Naive thymus-derived CD4-positive, alpha-beta T cell (primary cell): ENCODE measurements at regions not wholly inside any gene's neighbourhood (a gene's known extent, or its start where the extent isn't known, plus 50 kb on each side); places are given as distances from the start of the nearest gene placed in this dataset.

Source experiments
- ATAC-seq: fragments of 150-1000 bp; cut with Tn5 transposase; 2 replicates; pipeline ENCODE4 v1.10.0; 2021; ENCODE audit warnings: mild to moderate bottlenecking, moderate library complexity
- CTCF ChIA-PET: fragments of 350-600 bp; sonication (Branson Sonifier 250); formaldehyde crosslinking; loops from one replicate; lab custom pipeline; 2021; ENCODE audit warnings: antibody characterized with exemption; lab: Charles Lee
- POLR2A ChIA-PET: fragments of 350-600 bp; sonication (Branson Sonifier 250); formaldehyde crosslinking; loops from one replicate; lab custom pipeline; 2021; ENCODE audit warnings: antibody characterized with exemption, inconsistent platforms; lab: Charles Lee
- DNase-seq, 9 donors: peaks; one replicate each; pipeline versions ENCODE4 v3.0.0 to v3.0.0-alpha.2; 2020 to 2022; ENCODE audit warnings: mixed read lengths in 1 of 9
- H3K27ac ChIP-seq: one replicate; pipeline ENCODE4 v1.7.0; 2013; ENCODE audit warnings: mild to moderate bottlenecking, low read depth, low read length, moderate library complexity
- H3K27me3 ChIP-seq, 2 donors: one replicate each; pipeline ENCODE4 v1.7.0; 2013; ENCODE audit warnings: low read length in 2 of 2, mild to moderate bottlenecking in 2 of 2, moderate library complexity in 2 of 2; ENCODE audit not compliant: control insufficient read depth in 2 of 2, insufficient read depth in 2 of 2
- H3K36me3 ChIP-seq, 3 experiments: 1 replicate in 2 of 3; 2 replicates in 1 of 3; pipeline ENCODE4 v1.7.0; 2013; ENCODE audit warnings: low read length in 3 of 3, mild to moderate bottlenecking in 3 of 3, moderate library complexity in 1 of 3; ENCODE audit not compliant: insufficient read depth in 3 of 3, control insufficient read depth in 2 of 3
- H3K4me1 ChIP-seq, 2 donors: one replicate each; pipeline ENCODE4 v1.7.0; 2013; ENCODE audit warnings: low read length in 2 of 2, mild to moderate bottlenecking in 2 of 2, moderate library complexity in 1 of 2; ENCODE audit not compliant: control insufficient read depth in 2 of 2, insufficient read depth in 2 of 2
- H3K4me3 ChIP-seq: 2 replicates; pipeline ENCODE4 v1.7.0; 2013; ENCODE audit warnings: mild to moderate bottlenecking, low read length
- H3K9me3 ChIP-seq, 3 experiments: 1 replicate in 2 of 3; 2 replicates in 1 of 3; pipeline ENCODE4 v1.7.0; 2013; ENCODE audit warnings: low read length in 3 of 3; ENCODE audit not compliant: control insufficient read depth in 2 of 3
- H3K27ac Mint-ChIP-seq, 9 donors: one replicate each; pipeline ENCODE4 v1.8.0; 2020 to 2022; ENCODE audit warnings: mixed read lengths in 9 of 9, mild to moderate bottlenecking in 8 of 9, moderate library complexity in 5 of 9, inconsistent platforms in 2 of 9
- H3K27me3 Mint-ChIP-seq, 5 donors: one replicate each; pipeline ENCODE4 v1.8.0; 2021 to 2022; ENCODE audit warnings: mixed read lengths in 5 of 5, mild to moderate bottlenecking in 1 of 5
- H3K36me3 Mint-ChIP-seq, 5 donors: one replicate each; pipeline ENCODE4 v1.8.0; 2020 to 2022; ENCODE audit warnings: mixed read lengths in 5 of 5, mild to moderate bottlenecking in 3 of 5, inconsistent platforms in 1 of 5
- H3K4me1 Mint-ChIP-seq, 7 donors: one replicate each; pipeline ENCODE4 v1.8.0; 2020 to 2022; ENCODE audit warnings: mixed read lengths in 7 of 7, mild to moderate bottlenecking in 3 of 7, inconsistent platforms in 1 of 7
- H3K4me3 Mint-ChIP-seq, 10 donors: one replicate each; pipeline ENCODE4 v1.8.0; 2020 to 2022; ENCODE audit warnings: mild to moderate bottlenecking in 10 of 10, mixed read lengths in 10 of 10, moderate library complexity in 6 of 10, inconsistent platforms in 2 of 10
- H3K9me3 Mint-ChIP-seq, 11 donors: one replicate each; pipeline ENCODE4 v1.8.0; 2020 to 2022; ENCODE audit warnings: mixed read lengths in 11 of 11, mild to moderate bottlenecking in 4 of 11, inconsistent platforms in 1 of 11, moderate library complexity in 1 of 11
- intact Hi-C, 2 donors: fragments of 100-400 bp; cut with micrococcal nuclease; formaldehyde crosslinking; loops; one replicate each; pipeline ENCODE4 v1.15.1; 2023

DNA sequence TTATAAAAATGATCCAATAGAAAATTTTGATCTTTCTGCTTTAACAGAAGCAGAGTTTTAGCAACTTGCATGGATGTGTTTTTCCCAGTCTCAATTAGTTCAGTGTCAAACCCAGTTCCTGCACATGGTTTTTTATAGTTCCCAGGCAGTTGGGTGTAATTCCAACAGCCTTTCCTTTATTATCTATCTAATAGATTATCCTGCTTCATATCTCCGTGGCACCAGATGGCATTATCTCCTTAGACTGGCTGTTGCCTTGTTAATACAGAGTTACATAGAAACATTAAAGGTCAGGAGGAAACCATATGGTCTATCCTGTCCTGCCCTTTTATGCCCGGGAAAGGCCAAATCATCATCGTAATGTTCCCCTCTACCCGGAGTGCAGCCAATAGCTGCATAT lies 400.9 kb upstream of the SMIM21 start:
- Mint-ChIP-seq H3K9me3 (peaks cover 0 to 5% (median 0%) of the 10 kb centered on the region in 11 donors), H3K4me1 (no peaks in the 10 kb centered on the region), H3K4me3 (no peak overlapping the region), H3K27me3 (peaks cover 0 to 12% (median 0%) of the 10 kb centered on the region in 5 donors), H3K36me3 (no peaks in the 10 kb centered on the region), H3K27ac (no peak overlapping the region)
- no peaks in the 10 kb centered on the region for H3K9me3 ChIP-seq
- POLR2A ChIA-PET: no interaction called here
- intact Hi-C loops: no loop called here
- CTCF ChIA-PET: no interaction called here
- H3K4me3 ChIP-seq: no peak overlapping the region
- H3K27me3 ChIP-seq: no peaks in the 10 kb centered on the region
- no peaks in the 10 kb centered on the region for H3K36me3 ChIP-seq
- no peak overlapping the region for H3K27ac ChIP-seq
- DNase-seq: no peak
- no peaks in the 10 kb centered on the region for H3K4me1 ChIP-seq
- ATAC-seq: no peak

DNA sequence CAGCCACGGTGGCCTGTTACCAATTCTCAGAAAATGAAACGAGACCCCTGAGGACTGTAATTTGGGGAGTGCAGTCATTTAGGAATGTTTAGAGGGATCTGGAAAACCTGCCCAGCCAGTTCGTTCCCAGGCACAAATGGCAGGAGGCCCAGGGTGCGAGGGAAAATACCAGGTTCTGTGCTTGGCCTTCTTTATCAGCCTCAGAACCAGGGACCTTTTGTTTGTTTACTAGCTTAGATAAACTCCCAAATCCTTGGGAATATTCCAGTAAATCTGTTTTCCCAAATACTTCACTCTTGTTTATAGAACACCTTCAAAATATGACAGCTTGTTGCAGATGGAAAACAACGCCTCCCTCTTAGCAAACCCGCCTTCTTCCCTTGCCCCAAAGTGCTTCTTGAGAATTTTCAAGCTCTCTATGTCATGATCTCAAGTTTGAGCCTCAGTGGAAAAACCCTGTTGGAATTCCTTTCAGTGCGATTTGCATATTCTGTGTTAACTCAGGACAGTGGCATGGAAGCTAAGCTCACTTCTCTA lies 400.3 kb upstream of the SMIM21 start:
- no peak overlapping the region for H3K27ac ChIP-seq
- Mint-ChIP-seq H3K4me3 (no peak overlapping the region), H3K36me3 (no peaks in the 10 kb centered on the region), H3K9me3 (peaks cover 0 to 5% (median 0%) of the 10 kb centered on the region in 11 donors), H3K4me1 (no peaks in the 10 kb centered on the region), H3K27ac (no peak overlapping the region), H3K27me3 (peaks cover 0 to 12% (median 0%) of the 10 kb centered on the region in 5 donors)
- DNase-seq (no peak), ATAC-seq (no peak)
- no peak overlapping the region for H3K4me3 ChIP-seq
- intact Hi-C loops: no loop called here
- H3K9me3 ChIP-seq: no peaks in the 10 kb centered on the region
- no peaks in the 10 kb centered on the region for H3K36me3 ChIP-seq
- H3K4me1 ChIP-seq: no peaks in the 10 kb centered on the region
- CTCF ChIA-PET: no interaction called here
- H3K27me3 ChIP-seq: no peaks in the 10 kb centered on the region
- POLR2A ChIA-PET: no interaction called here

DNA sequence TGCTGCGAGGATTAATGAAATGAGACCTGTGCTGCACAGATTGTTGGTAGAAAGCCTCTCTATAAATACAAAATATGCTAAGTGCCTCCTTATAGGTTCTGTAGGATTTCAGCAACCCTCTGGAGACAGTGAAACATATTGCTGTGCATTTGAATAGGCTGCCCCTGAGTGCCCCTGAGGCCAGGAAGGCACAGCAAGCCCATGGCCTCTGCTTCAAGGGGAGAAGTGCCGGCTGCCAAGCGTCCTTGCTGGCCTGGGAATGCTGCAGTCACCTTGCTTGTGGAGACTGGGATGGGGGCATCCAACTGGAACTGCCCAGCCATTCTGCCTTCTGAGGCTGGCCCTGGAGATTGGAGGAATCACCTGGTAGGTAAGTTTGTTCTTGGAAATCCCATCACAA lies 397.2 kb upstream of the SMIM21 start:
- Histone ChIP-seq H3K27me3 (no peaks in the 10 kb centered on the region), H3K4me3 (no peak overlapping the region), H3K36me3 (no peaks in the 10 kb centered on the region), H3K4me1 (no peaks in the 10 kb centered on the region), H3K9me3 (no peaks in the 10 kb centered on the region), H3K27ac (no peak overlapping the region)
- DNase-seq (no peak), ATAC-seq (no peak)
- Mint-ChIP-seq H3K4me1 (no peaks in the 10 kb centered on the region), H3K27me3 (peaks cover 0 to 11% (median 0%) of the 10 kb centered on the region in 5 donors), H3K27ac (no peak overlapping the region), H3K36me3 (no peaks in the 10 kb centered on the region), H3K4me3 (no peak overlapping the region), H3K9me3 (peaks cover 0 to 2% (median 0%) of the 10 kb centered on the region in 11 donors)
- intact Hi-C loops: no loop called here
- POLR2A ChIA-PET: no interaction called here
- CTCF ChIA-PET: no interaction called here

DNA sequence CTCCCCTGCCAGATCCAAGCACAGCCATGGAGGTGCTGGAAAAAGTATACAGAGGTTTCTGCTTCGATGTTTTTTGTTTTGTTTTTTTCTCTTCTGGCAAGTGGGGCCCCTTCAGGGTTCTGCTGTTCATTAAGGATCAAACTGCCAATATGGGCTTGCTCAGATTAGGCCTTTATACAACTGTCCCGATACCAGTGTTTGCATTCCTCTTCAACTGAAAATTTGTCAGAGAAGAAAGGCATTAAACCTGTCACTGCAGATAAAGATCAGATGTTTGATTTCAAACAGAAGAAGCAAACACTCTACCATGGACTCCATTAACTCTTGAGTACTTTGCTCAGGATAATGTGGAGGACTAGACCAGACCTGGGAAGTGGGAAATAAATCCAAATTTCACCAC lies 396.0 kb upstream of the SMIM21 start:
- no peak overlapping the region for H3K27ac ChIP-seq
- no peak for ATAC-seq
- ChIA-PET CTCF (interaction anchor here (0.5 kb wide), 1 partner anchor 476 kb away, joined by 3 read pairs; no protein-coding TSS in a partner anchor), POLR2A (no interaction called here)
- peaks cover 0 to 2% (median 0%) of the 10 kb centered on the region in 11 donors for H3K9me3 Mint-ChIP-seq
- H3K36me3 Mint-ChIP-seq: no peaks in the 10 kb centered on the region
- no peak overlapping the region for H3K4me3 ChIP-seq
- H3K4me1 ChIP-seq: no peaks in the 10 kb centered on the region
- peaks cover 0 to 11% (median 0%) of the 10 kb centered on the region in 5 donors for H3K27me3 Mint-ChIP-seq
- no peak overlapping the region for H3K4me3 Mint-ChIP-seq
- no peaks in the 10 kb centered on the region for H3K4me1 Mint-ChIP-seq
- no peak overlapping the region for H3K27ac Mint-ChIP-seq
- no peak for DNase-seq
- H3K27me3 ChIP-seq: no peaks in the 10 kb centered on the region
- H3K9me3 ChIP-seq: no peaks in the 10 kb centered on the region
- intact Hi-C loops: no loop called here
- no peaks in the 10 kb centered on the region for H3K36me3 ChIP-seq

DNA sequence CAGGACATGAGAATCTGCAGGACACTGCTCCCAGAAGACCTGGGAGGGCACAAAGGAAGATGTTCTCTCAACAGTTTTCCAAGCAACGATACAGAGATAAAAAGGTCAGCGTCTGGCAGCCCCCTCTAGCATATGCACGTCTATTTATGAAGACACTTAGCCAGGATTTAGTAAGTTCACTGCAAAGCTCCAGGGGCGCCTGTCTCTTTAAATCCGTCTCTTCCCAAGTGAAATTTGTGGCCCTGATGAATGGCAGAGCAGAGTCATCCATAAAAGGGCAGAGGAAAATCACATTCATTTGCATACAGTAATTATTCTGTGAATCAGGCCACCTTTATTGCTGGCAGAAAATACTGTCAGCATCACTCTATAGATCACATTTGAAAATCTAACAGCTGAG lies 390.9 kb upstream of the SMIM21 start:
- Histone ChIP-seq H3K9me3 (no peaks in the 10 kb centered on the region), H3K4me1 (no peaks in the 10 kb centered on the region), H3K27me3 (no peaks in the 10 kb centered on the region), H3K4me3 (no peak overlapping the region), H3K27ac (no peak overlapping the region), H3K36me3 (no peaks in the 10 kb centered on the region)
- Mint-ChIP-seq H3K36me3 (no peaks in the 10 kb centered on the region), H3K4me3 (no peak overlapping the region), H3K27me3 (peaks cover 0 to 21% (median 0%) of the 10 kb centered on the region in 5 donors), H3K27ac (no peak overlapping the region), H3K4me1 (no peaks in the 10 kb centered on the region), H3K9me3 (peaks cover 0 to 3% (median 0%) of the 10 kb centered on the region in 11 donors)
- intact Hi-C loops: no loop called here
- DNase-seq (no peak), ATAC-seq (no peak)
- POLR2A ChIA-PET: no interaction called here
- CTCF ChIA-PET: no interaction called here

DNA sequence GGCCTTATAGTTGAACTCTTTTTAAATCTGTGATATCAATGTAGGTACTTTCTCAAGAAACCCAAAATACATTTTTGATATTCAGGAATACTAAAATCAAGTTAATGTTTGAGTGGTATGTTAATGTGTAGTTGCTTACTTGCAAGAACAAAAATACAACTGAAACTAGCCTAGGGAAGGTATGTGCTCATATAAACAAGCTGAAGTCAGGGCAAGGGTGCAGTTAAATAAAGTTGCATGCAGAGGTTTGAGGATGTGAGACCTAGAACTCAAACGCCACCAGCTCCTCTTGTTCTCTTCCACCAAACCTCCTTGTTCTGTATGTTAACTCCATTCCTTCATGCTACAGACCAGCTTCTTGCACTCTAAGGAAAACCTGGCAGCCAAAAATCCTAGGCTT lies 388.3 kb upstream of the SMIM21 start:
- Histone ChIP-seq H3K4me3 (no peak overlapping the region), H3K36me3 (no peaks in the 10 kb centered on the region), H3K9me3 (no peaks in the 10 kb centered on the region), H3K4me1 (no peaks in the 10 kb centered on the region), H3K27ac (no peak overlapping the region), H3K27me3 (no peaks in the 10 kb centered on the region)
- ChIA-PET CTCF (no interaction called here), POLR2A (no interaction called here)
- H3K4me1 Mint-ChIP-seq: no peaks in the 10 kb centered on the region
- intact Hi-C loops: no loop called here
- H3K36me3 Mint-ChIP-seq: no peaks in the 10 kb centered on the region
- H3K4me3 Mint-ChIP-seq: no peak overlapping the region
- H3K9me3 Mint-ChIP-seq: peaks cover 0 to 3% (median 0%) of the 10 kb centered on the region in 11 donors
- DNase-seq (no peak), ATAC-seq (no peak)
- H3K27me3 Mint-ChIP-seq: peaks cover 2 to 32% (median 11%) of the 10 kb centered on the region in 5 donors
- H3K27ac Mint-ChIP-seq: no peak overlapping the region

DNA sequence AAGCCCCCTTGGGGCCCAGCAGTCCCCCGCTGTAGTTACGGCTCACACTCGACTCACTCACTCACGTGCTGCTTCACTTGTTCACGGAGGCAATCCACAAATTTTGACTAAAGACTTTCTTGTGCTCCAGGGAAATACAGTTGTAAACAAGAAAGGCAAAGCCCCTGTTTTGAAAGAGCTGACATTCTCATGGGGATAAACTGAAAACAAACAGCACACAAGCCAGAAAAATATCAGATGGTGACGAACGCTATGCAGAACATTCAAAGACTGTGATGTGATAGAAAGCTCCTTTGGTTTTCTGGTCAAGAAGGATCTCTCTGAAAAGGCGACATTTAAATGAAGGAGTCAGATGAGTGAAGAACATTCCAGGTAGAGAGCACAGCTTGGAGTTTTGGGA lies 385.3 kb upstream of the SMIM21 start:
- H3K27ac ChIP-seq: no peak overlapping the region
- H3K9me3 Mint-ChIP-seq: peaks cover 0 to 3% (median 0%) of the 10 kb centered on the region in 11 donors
- DNase-seq (no peak), ATAC-seq (no peak)
- CTCF ChIA-PET: no interaction called here
- no peaks in the 10 kb centered on the region for H3K4me1 Mint-ChIP-seq
- no peak overlapping the region for H3K4me3 ChIP-seq
- H3K36me3 ChIP-seq: no peaks in the 10 kb centered on the region
- no peaks in the 10 kb centered on the region for H3K4me1 ChIP-seq
- no peaks in the 10 kb centered on the region for H3K9me3 ChIP-seq
- intact Hi-C loops: no loop called here
- POLR2A ChIA-PET: no interaction called here
- no peaks in the 10 kb centered on the region for H3K36me3 Mint-ChIP-seq
- H3K27me3 ChIP-seq: no peaks in the 10 kb centered on the region
- H3K4me3 Mint-ChIP-seq: no peak overlapping the region
- H3K27ac Mint-ChIP-seq: no peak overlapping the region
- peaks cover 4 to 44% (median 24%) of the 10 kb centered on the region in 5 donors for H3K27me3 Mint-ChIP-seq
